GM18907 (cell line): ENCODE measurements at regions not wholly inside any gene's neighbourhood (a gene's known extent, or its start where the extent isn't known, plus 50 kb on each side); places are given as distances from the start of the nearest gene placed in this dataset.
"Not testable (repeated sequence)": the region's sequence is repeated elsewhere in the genome, so short reads cannot be mapped to it uniquely, and the experiment has no call there.

Experiments used
- ATAC-seq: cut with Tn5 transposase; IDR thresholded peaks from one replicate; pipeline ENCODE4 v1.9.1; 2021; ENCODE audit warnings: mild to moderate bottlenecking, moderate library complexity; ENCODE audit not compliant: unreplicated experiment

GRCh38 chr7:69078997-69079769, 519.1 kb upstream of the AUTS2 start:
- ATAC-seq = no peak

GRCh38 chr7:69087281-69087680, 511.0 kb upstream of the AUTS2 start:
- ATAC-seq = not testable (repeated sequence)

GRCh38 chr7:69088185-69088584, 510.1 kb upstream of the AUTS2 start:
- no peak for ATAC-seq

DNA sequence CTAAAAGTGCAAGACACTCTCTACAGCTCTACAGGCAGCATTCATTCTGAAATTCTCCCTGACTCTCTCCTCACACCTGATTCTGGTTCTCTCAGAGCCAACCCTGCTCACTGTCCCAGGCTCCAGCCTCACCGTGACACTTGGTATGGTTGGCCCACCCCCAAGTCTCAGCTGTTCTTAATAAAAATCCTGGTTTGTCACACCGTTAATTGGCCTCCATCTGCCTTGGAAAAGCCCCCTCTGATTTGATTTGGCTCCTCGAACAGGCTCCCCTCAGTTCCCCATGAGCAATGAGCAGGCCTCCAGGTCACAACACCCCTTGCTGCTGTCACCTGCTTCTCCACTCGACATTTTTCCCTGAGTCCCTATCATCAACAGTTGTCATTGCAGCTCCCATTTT, 507.3 kb upstream of the AUTS2 start:
- no peak for ATAC-seq

GRCh38 chr7:69091521-69091920, 506.8 kb upstream of the AUTS2 start:
- no peak for ATAC-seq

- ATAC-seq = no peak
Measured at GRCh38 chr7:69095127-69095526, 503.1 kb upstream of the AUTS2 start.

- ATAC-seq = no peak
Measured at GRCh38 chr7:69095649-69096048, 502.6 kb upstream of the AUTS2 start.

DNA sequence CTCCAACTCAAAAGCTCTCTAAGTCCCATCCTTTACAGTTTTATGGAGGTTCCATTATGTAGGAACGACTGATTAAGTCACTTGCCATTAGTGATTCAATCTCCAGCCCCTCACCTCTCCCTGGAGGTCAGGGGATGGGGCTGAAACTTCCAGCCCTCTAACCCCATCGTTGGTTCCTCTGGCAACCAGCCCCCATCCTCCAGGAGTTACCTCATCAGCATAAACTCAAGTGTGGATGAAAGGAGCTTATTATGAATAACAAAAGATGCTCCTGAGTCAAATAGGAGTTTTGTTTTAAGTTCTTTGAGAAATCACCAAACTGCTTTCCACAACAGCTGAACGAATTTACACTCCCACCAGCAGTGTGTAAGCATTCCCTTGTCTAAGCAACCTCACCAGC, 494.3 kb upstream of the AUTS2 start:
- no peak for ATAC-seq

- ATAC-seq = no peak
Measured at GRCh38 chr7:69105092-69105491, 493.2 kb upstream of the AUTS2 start.

DNA sequence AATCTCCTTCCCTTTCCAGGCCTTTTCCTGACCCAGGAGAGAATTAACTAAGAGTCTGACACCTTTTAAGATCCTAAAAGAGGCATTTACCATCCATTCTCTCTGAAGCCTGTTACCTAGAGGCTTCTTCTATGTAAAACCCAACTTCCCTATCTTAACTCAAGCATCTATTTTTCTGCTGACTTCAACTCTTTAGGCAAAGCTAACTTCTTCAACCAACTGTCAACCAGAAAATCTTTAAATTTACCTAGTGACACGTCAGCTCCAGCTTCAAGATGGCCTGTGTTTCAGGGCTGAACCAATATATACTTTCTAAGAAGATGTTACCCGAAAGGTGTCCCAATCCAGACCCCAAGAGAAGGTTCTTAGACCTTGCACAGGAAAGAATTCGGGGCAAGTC, 492.3 kb upstream of the AUTS2 start:
- no peak for ATAC-seq

- not testable (repeated sequence) for ATAC-seq
Measured at GRCh38 chr7:69106449-69106848, 491.8 kb upstream of the AUTS2 start.

- not testable (repeated sequence) for ATAC-seq
Measured at GRCh38 chr7:69106946-69107345, 491.3 kb upstream of the AUTS2 start.

DNA sequence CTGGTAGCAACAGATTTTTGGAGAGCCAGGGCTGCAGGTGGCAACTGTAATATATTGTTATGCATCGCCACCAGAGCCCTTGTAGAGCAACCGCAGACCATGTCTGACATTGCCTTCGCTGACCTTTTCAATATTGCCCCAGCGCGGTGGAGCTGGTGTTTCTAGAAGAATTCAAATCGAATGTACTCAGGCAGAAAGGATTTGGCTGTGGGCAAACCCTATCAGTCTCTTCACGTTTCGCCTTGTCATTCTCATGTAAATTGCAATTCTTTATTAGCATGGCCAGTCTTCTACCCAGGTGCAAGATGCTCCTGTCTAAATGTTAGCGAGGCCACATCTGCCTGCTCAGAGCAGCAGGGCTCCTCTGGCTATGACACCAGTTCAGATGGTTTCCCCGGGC, 490.2 kb upstream of the AUTS2 start:
- no peak for ATAC-seq

DNA sequence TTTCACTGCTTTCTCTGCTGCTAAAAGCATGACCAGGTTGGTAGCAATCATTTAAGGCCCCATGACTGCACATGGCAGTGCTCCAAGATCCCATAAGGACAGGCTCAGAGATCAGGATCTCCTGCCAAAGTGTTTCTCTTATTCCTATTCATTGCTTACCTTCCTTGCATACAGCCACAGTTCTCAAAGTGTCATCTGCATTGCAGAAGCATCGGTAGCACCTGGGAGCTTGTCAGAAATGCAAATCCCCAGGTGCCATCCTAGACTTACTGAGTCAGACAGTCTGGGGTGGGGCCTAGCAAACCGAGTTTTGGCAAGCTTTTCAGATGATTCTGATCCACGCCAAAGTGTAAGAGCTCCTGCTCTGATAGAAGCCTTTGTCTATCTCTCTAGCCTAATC, 489.0 kb upstream of the AUTS2 start:
- no peak for ATAC-seq

GRCh38 chr7:69109879-69110278, 488.4 kb upstream of the AUTS2 start:
- ATAC-seq = no peak

GRCh38 chr7:69110450-69111050, 487.7 kb upstream of the AUTS2 start:
- no peak for ATAC-seq

GRCh38 chr7:69114374-69114773, 483.9 kb upstream of the AUTS2 start:
- no peak for ATAC-seq

DNA sequence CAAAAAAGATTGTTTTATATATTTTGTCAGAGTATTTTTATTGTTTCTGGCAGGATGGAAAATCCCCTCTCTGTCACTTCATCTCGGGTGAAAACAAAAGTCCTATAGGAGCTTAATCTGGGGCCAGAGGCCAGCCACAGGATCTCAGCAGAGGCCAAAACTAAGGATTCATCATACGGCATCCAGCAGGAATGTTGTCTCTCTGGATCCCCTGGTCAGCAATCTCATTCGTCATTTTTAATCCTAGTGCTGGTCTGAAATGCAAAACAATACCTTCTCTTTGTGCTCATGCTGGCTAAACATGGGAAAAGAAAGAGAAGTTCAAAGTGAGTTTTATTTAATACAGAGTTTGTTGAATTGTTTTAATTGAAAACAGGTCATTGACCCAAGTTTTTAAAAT, 482.5 kb upstream of the AUTS2 start:
- ATAC-seq = no peak

DNA sequence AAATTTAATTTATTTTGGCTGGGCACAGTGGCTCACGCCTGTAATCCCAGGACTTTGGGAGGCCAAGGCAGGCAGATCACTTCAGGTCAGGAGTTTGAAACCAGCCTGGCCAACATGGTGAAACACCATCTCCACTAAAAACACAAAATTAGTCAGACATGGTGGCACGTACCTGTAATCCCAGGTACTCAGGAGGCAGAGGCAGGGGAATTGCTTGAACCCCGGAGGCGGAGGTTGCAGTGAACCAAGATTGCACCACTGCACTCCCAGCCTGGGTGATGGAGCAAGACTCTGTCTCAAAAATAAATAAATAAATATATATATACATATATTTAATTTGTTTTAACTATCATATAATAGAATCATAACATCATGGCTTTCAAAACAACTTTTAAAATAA, 482.1 kb upstream of the AUTS2 start:
- ATAC-seq = not testable (repeated sequence)

DNA sequence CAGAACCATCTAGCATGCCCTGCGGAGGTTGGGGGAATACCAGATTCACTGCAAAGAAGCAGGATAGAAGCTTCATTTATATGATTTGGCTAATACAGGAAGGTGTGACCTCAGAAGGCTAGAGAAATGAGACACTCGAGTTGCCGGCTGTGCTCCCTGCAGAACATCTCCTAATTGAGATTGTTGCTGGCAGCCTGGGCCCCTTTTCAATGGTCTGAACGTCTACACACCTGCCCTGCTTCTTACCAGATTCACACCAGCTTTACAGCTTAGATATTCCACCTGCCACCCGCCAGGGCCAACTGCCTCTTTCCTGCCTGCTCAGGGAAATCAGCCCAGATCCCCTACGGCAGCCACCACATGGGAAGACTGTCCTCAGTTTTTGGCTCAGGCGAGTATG, 475.3 kb upstream of the AUTS2 start:
- no peak for ATAC-seq

- no peak for ATAC-seq
Measured at GRCh38 chr7:69126896-69127479, 471.3 kb upstream of the AUTS2 start.

DNA sequence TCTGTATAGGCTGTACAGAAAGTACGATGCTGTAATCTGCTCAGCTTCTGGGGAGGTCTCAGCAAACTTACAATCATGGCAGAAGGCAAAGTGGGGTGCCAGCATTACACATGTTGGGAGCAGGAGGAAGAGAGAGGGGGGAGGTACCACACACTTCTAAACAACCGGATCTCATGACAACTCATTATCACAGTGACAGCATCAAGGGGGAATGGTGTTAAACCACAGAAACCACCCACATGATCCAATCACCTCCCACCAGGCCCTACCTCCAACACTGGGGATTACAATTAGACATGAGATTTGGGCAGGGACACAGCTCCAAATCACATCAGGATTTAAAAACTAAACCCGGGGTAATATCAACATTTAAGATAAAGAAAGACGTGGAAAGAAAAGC, 468.8 kb upstream of the AUTS2 start:
- no peak for ATAC-seq
